ENCODE measurements at regions not wholly inside any gene's neighbourhood (a gene's known extent, or its start where the extent isn't known, plus 50 kb on each side); places are given as distances from the start of the nearest gene placed in this dataset.

GRCh38 chr13:83819156-83819555 lies 63.1 kb downstream of the SLITRK1 start:
- H3K27me3 ChIP-seq (ENCODE audit: control insufficient read depth in 3 of 3, insufficient read depth in 3 of 3, low read depth in 1 of 3, low read length in 3 of 3) = no peaks in the 10 kb centered on the region
- H2BK15ac ChIP-seq (ENCODE audit: low read length) = no peak overlapping the region
- H3K4me1 ChIP-seq (ENCODE audit: control insufficient read depth in 2 of 2, insufficient read depth in 1 of 2, low read depth in 1 of 2, low read length in 2 of 2) = peaks cover 0 to 5% of the 10 kb centered on the region in 2 donors
- no CpG with 5 or more reads among the region's 4 CpGs for WGBS, 2 donors (ENCODE audit: extremely low coverage in 2 of 2, insufficient read length in 2 of 2, insufficient replicate concordance in 1 of 2)
- no peak overlapping the region for H3K14ac ChIP-seq (ENCODE audit: low read length)
- H2BK5ac ChIP-seq (ENCODE audit: low read length) = no peak overlapping the region
- no peak overlapping the region for H3K18ac ChIP-seq (ENCODE audit: low read length)
- no peak overlapping the region for H2BK12ac ChIP-seq (ENCODE audit: low read length)
- no peak overlapping the region for H3K9ac ChIP-seq (ENCODE audit: low read depth, low read length, poor library complexity)
- no peak overlapping the region for H3K4me2 ChIP-seq (ENCODE audit: insufficient read depth, low read length, poor library complexity, severe bottlenecking)
- H2AFZ ChIP-seq (ENCODE audit: low read length) = peak overlapping the region; percentile 24
- H3K4ac ChIP-seq (ENCODE audit: low read length) = no peak overlapping the region
- H3K23ac ChIP-seq (ENCODE audit: low read depth, low read length, poor library complexity) = no peak overlapping the region
- H3K27ac ChIP-seq (replicated peaks; ENCODE audit: low read length) = no peak overlapping the region
- H3K9me3 ChIP-seq (replicated peaks in 1 of 2; ENCODE audit: control insufficient read depth in 2 of 2, insufficient read depth in 1 of 2, low read depth in 1 of 2, low read length in 2 of 2) = peaks cover 0 to 7% of the 10 kb centered on the region in 2 donors
- DNase-seq (ENCODE audit: low spot score) = no peak
- no peak overlapping the region for H3K4me3 ChIP-seq (ENCODE audit: low read length in 2 of 2)
- H2BK120ac ChIP-seq (ENCODE audit: low read depth, low read length) = no peak overlapping the region
- no peak overlapping the region for H4K8ac ChIP-seq (ENCODE audit: low read depth, low read length)
- no peaks in the 10 kb centered on the region for H3K36me3 ChIP-seq (replicated peaks in 1 of 2; ENCODE audit: control insufficient read depth in 2 of 2, insufficient read depth in 2 of 2, low read length in 2 of 2)
- no peaks in the 10 kb centered on the region for H3K79me1 ChIP-seq (ENCODE audit: low read depth, low read length)
- H4K91ac ChIP-seq (ENCODE audit: low read depth, low read length, poor library complexity) = no peak overlapping the region
- H2AK5ac ChIP-seq (ENCODE audit: low read depth, low read length) = no peak overlapping the region

GRCh38 chr13:83816081-83816480 lies 66.2 kb downstream of the SLITRK1 start:
- H3K4me1 ChIP-seq (ENCODE audit: control insufficient read depth in 2 of 2, insufficient read depth in 1 of 2, low read depth in 1 of 2, low read length in 2 of 2) = peaks cover 0 to 5% of the 10 kb centered on the region in 2 donors
- H2BK12ac ChIP-seq (ENCODE audit: low read length) = no peak overlapping the region
- no peak overlapping the region for H3K14ac ChIP-seq (ENCODE audit: low read length)
- no peak overlapping the region for H2BK120ac ChIP-seq (ENCODE audit: low read depth, low read length)
- no peaks in the 10 kb centered on the region for H3K79me1 ChIP-seq (ENCODE audit: low read depth, low read length)
- H3K9me3 ChIP-seq (replicated peaks in 1 of 2; ENCODE audit: control insufficient read depth in 2 of 2, insufficient read depth in 1 of 2, low read depth in 1 of 2, low read length in 2 of 2) = no peaks in the 10 kb centered on the region
- H3K36me3 ChIP-seq (replicated peaks in 1 of 2; ENCODE audit: control insufficient read depth in 2 of 2, insufficient read depth in 2 of 2, low read length in 2 of 2) = no peaks in the 10 kb centered on the region
- no peak overlapping the region for H3K23ac ChIP-seq (ENCODE audit: low read depth, low read length, poor library complexity)
- H4K91ac ChIP-seq (ENCODE audit: low read depth, low read length, poor library complexity) = no peak overlapping the region
- no peak overlapping the region for H2AFZ ChIP-seq (ENCODE audit: low read length)
- no peak overlapping the region for H3K18ac ChIP-seq (ENCODE audit: low read length)
- H3K4me3 ChIP-seq (ENCODE audit: low read length in 2 of 2) = no peak overlapping the region
- no peak overlapping the region for H2BK15ac ChIP-seq (ENCODE audit: low read length)
- no peak for DNase-seq (ENCODE audit: low spot score)
- H3K27me3 ChIP-seq (ENCODE audit: control insufficient read depth in 3 of 3, insufficient read depth in 3 of 3, low read depth in 1 of 3, low read length in 3 of 3) = no peaks in the 10 kb centered on the region
- no CpG with 5 or more reads among the region's 2 CpGs for WGBS, 2 donors (ENCODE audit: extremely low coverage in 2 of 2, insufficient read length in 2 of 2, insufficient replicate concordance in 1 of 2)
- no peak overlapping the region for H4K8ac ChIP-seq (ENCODE audit: low read depth, low read length)
- H3K9ac ChIP-seq (ENCODE audit: low read depth, low read length, poor library complexity) = no peak overlapping the region
- H2BK5ac ChIP-seq (ENCODE audit: low read length) = no peak overlapping the region
- no peak overlapping the region for H2AK5ac ChIP-seq (ENCODE audit: low read depth, low read length)
- no peak overlapping the region for H3K4me2 ChIP-seq (ENCODE audit: insufficient read depth, low read length, poor library complexity, severe bottlenecking)
- no peak overlapping the region for H3K4ac ChIP-seq (ENCODE audit: low read length)
- H3K27ac ChIP-seq (replicated peaks; ENCODE audit: low read length) = no peak overlapping the region

GRCh38 chr13:83815598-83815997 lies 66.7 kb downstream of the SLITRK1 start:
- no peak overlapping the region for H2BK120ac ChIP-seq (ENCODE audit: low read depth, low read length)
- H3K9me3 ChIP-seq (replicated peaks in 1 of 2; ENCODE audit: control insufficient read depth in 2 of 2, insufficient read depth in 1 of 2, low read depth in 1 of 2, low read length in 2 of 2) = no peaks in the 10 kb centered on the region
- no peak for DNase-seq (ENCODE audit: low spot score)
- no CpG with 5 or more reads among the region's 1 CpG for WGBS, 2 donors (ENCODE audit: extremely low coverage in 2 of 2, insufficient read length in 2 of 2, insufficient replicate concordance in 1 of 2)
- no peaks in the 10 kb centered on the region for H3K79me1 ChIP-seq (ENCODE audit: low read depth, low read length)
- no peaks in the 10 kb centered on the region for H3K36me3 ChIP-seq (replicated peaks in 1 of 2; ENCODE audit: control insufficient read depth in 2 of 2, insufficient read depth in 2 of 2, low read length in 2 of 2)
- no peak overlapping the region for H3K18ac ChIP-seq (ENCODE audit: low read length)
- H3K4me3 ChIP-seq (ENCODE audit: low read length in 2 of 2) = no peak overlapping the region
- H3K23ac ChIP-seq (ENCODE audit: low read depth, low read length, poor library complexity) = no peak overlapping the region
- H3K9ac ChIP-seq (ENCODE audit: low read depth, low read length, poor library complexity) = no peak overlapping the region
- H2BK5ac ChIP-seq (ENCODE audit: low read length) = no peak overlapping the region
- no peaks in the 10 kb centered on the region for H3K27me3 ChIP-seq (ENCODE audit: control insufficient read depth in 3 of 3, insufficient read depth in 3 of 3, low read depth in 1 of 3, low read length in 3 of 3)
- no peak overlapping the region for H3K14ac ChIP-seq (ENCODE audit: low read length)
- no peak overlapping the region for H2AFZ ChIP-seq (ENCODE audit: low read length)
- no peak overlapping the region for H3K27ac ChIP-seq (replicated peaks; ENCODE audit: low read length)
- H3K4me1 ChIP-seq (ENCODE audit: control insufficient read depth in 2 of 2, insufficient read depth in 1 of 2, low read depth in 1 of 2, low read length in 2 of 2) = peaks cover 0 to 5% of the 10 kb centered on the region in 2 donors
- H2BK15ac ChIP-seq (ENCODE audit: low read length) = no peak overlapping the region
- no peak overlapping the region for H4K91ac ChIP-seq (ENCODE audit: low read depth, low read length, poor library complexity)
- no peak overlapping the region for H4K8ac ChIP-seq (ENCODE audit: low read depth, low read length)
- H2AK5ac ChIP-seq (ENCODE audit: low read depth, low read length) = no peak overlapping the region
- H3K4ac ChIP-seq (ENCODE audit: low read length) = no peak overlapping the region
- H3K4me2 ChIP-seq (ENCODE audit: insufficient read depth, low read length, poor library complexity, severe bottlenecking) = no peak overlapping the region
- no peak overlapping the region for H2BK12ac ChIP-seq (ENCODE audit: low read length)

- no peaks in the 10 kb centered on the region for H3K4me1 ChIP-seq (ENCODE audit: control insufficient read depth in 2 of 2, insufficient read depth in 1 of 2, low read depth in 1 of 2, low read length in 2 of 2)
- no peak overlapping the region for H3K23ac ChIP-seq (ENCODE audit: low read depth, low read length, poor library complexity)
- no peak for DNase-seq (ENCODE audit: low spot score)
- H3K36me3 ChIP-seq (replicated peaks in 1 of 2; ENCODE audit: control insufficient read depth in 2 of 2, insufficient read depth in 2 of 2, low read length in 2 of 2) = no peaks in the 10 kb centered on the region
- no CpG with 5 or more reads among the region's 2 CpGs for WGBS, 2 donors (ENCODE audit: extremely low coverage in 2 of 2, insufficient read length in 2 of 2, insufficient replicate concordance in 1 of 2)
- no peak overlapping the region for H3K4ac ChIP-seq (ENCODE audit: low read length)
- H3K79me1 ChIP-seq (ENCODE audit: low read depth, low read length) = no peaks in the 10 kb centered on the region
- H3K4me2 ChIP-seq (ENCODE audit: insufficient read depth, low read length, poor library complexity, severe bottlenecking) = no peak overlapping the region
- no peak overlapping the region for H3K18ac ChIP-seq (ENCODE audit: low read length)
- H3K9me3 ChIP-seq (replicated peaks in 1 of 2; ENCODE audit: control insufficient read depth in 2 of 2, insufficient read depth in 1 of 2, low read depth in 1 of 2, low read length in 2 of 2) = no peaks in the 10 kb centered on the region
- H3K4me3 ChIP-seq (ENCODE audit: low read length in 2 of 2) = no peak overlapping the region
- no peak overlapping the region for H2BK5ac ChIP-seq (ENCODE audit: low read length)
- H3K14ac ChIP-seq (ENCODE audit: low read length) = no peak overlapping the region
- H4K91ac ChIP-seq (ENCODE audit: low read depth, low read length, poor library complexity) = no peak overlapping the region
- no peak overlapping the region for H2AK5ac ChIP-seq (ENCODE audit: low read depth, low read length)
- no peak overlapping the region for H2BK12ac ChIP-seq (ENCODE audit: low read length)
- H3K9ac ChIP-seq (ENCODE audit: low read depth, low read length, poor library complexity) = no peak overlapping the region
- no peak overlapping the region for H4K8ac ChIP-seq (ENCODE audit: low read depth, low read length)
- no peaks in the 10 kb centered on the region for H3K27me3 ChIP-seq (ENCODE audit: control insufficient read depth in 3 of 3, insufficient read depth in 3 of 3, low read depth in 1 of 3, low read length in 3 of 3)
- no peak overlapping the region for H2AFZ ChIP-seq (ENCODE audit: low read length)
- H2BK120ac ChIP-seq (ENCODE audit: low read depth, low read length) = no peak overlapping the region
- no peak overlapping the region for H3K27ac ChIP-seq (replicated peaks; ENCODE audit: low read length)
- H2BK15ac ChIP-seq (ENCODE audit: low read length) = no peak overlapping the region
Measured at GRCh38 chr13:83810136-83810535, 72.1 kb downstream of the SLITRK1 start.

Data from neuronal stem cell (in vitro differentiated cells).